ENCODE measurements at regions not wholly inside any gene's neighbourhood (a gene's known extent, or its start where the extent isn't known, plus 50 kb on each side); places are given as distances from the start of the nearest gene placed in this dataset.
"Not testable (repeated sequence)": the region's sequence is repeated elsewhere in the genome, so short reads cannot be mapped to it uniquely, and the experiment has no call there.

- intact Hi-C loops (cut with micrococcal nuclease): no loop called here
Measured at GRCh38 chr4:141455651-141456050, 180.7 kb upstream of the IL15 start.

DNA sequence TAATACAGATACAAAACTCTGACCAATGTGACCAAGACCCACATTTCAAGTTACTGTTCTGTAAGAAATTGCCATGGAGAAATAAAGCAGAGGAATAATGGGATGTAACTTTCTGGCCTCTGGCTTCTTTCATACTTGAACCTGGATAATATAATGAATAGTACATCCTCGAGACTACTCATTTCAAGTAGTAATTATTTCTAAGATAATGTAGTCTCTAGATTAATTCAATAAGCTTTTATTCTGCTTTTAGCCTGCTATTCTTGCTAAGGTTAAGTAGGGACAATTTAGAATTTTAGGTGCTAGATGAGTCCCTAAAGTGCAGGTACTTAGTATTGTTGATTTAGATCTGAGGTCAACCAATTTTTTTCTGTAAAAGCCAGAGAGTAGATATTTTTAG lies 178.7 kb upstream of the IL15 start:
- intact Hi-C loops (cut with micrococcal nuclease): no loop called here

DNA sequence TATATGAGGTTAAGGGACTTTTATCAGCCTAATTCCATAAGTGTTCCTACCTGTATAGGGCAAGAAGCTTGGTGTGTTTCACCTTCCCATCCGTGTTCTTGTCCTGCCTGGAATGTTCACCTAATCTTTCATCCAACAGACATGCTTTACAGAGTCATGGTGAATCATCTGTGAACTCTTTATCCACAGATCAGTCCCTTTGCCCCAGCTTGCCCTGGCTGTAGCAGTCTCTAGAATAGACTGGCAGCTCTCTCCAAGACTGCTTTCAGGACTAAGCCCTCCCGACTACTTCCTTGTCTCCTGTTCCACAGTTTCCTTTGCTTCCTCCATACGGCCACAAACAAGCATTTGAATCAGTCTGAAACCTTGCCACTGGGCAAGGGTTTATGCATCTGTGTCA lies 177.9 kb upstream of the IL15 start:
- intact Hi-C loops (cut with micrococcal nuclease): no loop called here

- intact Hi-C loops (cut with micrococcal nuclease): no loop called here
Measured at GRCh38 chr4:141459020-141459419, 177.4 kb upstream of the IL15 start.

- intact Hi-C loops (cut with micrococcal nuclease): no loop called here
Measured at GRCh38 chr4:141462361-141462760, 174.0 kb upstream of the IL15 start.

- intact Hi-C loops (cut with micrococcal nuclease): no loop called here
Measured at GRCh38 chr4:141463678-141464077, 172.7 kb upstream of the IL15 start.

- intact Hi-C loops (cut with micrococcal nuclease): no loop called here
Measured at GRCh38 chr4:141464366-141464765, 172.0 kb upstream of the IL15 start.

GRCh38 chr4:141465171-141465570 lies 171.2 kb upstream of the IL15 start:
- intact Hi-C loops (cut with micrococcal nuclease): no loop called here

DNA sequence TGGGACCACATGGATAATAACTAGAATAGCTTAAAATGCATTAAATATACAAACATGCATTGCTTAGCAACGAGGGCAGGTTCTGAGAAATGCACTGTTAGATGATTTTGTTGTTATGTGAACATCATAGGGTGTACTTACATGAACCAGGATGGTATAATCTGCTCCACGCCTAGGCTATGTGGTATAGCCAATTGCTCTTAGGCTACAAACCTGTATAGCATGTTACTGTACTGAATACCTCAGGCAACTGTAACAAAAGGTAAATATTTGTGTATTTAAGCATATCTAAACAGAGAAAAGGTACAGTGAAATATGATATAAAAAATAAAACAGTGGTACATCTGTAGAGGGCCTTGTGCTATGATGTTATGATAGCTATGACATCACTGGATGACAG lies 169.2 kb upstream of the IL15 start:
- intact Hi-C loops (cut with micrococcal nuclease): no loop called here

DNA sequence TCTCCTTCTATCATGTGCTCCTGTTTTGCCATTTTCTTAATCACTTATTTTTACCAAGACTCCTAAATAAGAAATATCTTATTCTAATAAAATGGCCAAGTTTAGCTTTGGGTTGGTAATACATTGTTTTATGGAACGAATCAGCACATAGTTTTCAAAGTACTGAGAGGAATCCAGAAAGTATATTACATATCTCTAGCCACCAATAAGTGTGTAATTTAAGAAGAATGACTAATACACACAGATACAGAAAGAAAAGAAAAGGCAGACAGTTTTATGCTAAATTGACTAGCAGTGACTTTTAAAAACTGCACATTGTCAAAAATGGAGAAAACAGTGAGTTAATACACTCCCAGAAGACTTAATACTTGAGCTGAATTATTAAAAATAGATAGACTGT lies 167.0 kb upstream of the IL15 start:
- intact Hi-C loops (cut with micrococcal nuclease): no loop called here

GRCh38 chr4:141473026-141473540 lies 163.3 kb upstream of the IL15 start:
- intact Hi-C loops (cut with micrococcal nuclease): no loop called here

DNA sequence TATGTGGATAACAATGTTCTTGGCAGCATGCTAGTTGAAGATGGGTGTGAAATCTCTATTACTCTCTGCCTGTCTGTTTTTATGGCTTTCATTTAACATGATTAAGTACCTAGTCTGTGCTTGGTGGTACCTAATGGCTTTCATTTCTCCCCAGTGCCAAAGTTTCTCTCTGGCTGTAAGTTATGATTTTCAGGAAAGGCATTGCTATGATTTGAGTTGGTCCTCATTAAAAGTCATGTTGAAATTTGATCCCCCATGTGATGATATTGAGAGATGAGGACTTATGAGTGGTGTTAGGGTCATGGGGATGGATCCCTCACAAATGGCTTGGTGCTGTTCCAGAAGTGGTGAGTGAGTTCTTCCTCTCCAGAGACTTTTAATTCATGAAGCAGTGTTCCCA lies 162.4 kb upstream of the IL15 start:
- intact Hi-C loops (cut with micrococcal nuclease): no loop called here

DNA sequence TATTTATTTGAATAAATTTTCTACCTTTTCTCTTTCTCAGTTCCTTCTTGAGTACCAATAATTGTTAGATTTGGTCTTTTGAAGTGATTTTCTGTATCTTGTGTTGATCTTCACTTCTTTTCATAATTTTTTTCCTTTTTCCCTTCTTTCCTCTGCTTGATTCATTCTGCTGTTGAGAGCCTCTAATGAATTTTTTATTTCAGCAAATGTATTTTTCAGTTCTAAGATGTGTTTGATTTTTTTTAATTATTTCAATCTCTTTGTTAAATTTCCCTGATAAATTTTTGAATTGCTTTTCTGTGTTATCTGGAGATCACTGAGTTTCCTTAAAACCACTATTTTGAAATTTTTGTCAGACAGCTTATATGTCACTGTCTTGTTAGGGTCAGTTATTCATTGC lies 155.4 kb upstream of the IL15 start:
- intact Hi-C loops (cut with micrococcal nuclease): no loop called here

- intact Hi-C loops (cut with micrococcal nuclease): not testable (repeated sequence)
Measured at GRCh38 chr4:141484298-141484697, 152.1 kb upstream of the IL15 start.

GRCh38 chr4:141486375-141486997 lies 149.9 kb upstream of the IL15 start:
- intact Hi-C loops (cut with micrococcal nuclease): no loop called here

DNA sequence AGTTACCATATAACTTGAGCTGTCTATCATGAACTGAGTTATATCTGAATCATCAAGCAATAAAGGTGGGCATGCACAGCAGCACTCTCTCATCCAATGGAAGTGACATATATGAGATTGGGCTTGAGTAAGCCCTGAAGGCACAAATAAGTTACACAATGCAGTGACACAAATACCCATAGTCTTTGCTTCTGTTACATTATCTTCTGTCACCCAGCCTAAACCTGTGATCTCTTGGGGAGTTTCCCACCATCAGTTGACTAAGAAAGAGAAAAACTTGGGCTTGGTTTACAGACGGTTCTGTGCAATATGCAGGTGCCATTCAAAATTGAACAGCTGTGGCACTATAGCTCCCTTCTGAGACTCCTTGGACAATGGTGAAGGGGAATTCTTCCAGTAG lies 138.8 kb upstream of the IL15 start:
- intact Hi-C loops (cut with micrococcal nuclease): no loop called here

DNA sequence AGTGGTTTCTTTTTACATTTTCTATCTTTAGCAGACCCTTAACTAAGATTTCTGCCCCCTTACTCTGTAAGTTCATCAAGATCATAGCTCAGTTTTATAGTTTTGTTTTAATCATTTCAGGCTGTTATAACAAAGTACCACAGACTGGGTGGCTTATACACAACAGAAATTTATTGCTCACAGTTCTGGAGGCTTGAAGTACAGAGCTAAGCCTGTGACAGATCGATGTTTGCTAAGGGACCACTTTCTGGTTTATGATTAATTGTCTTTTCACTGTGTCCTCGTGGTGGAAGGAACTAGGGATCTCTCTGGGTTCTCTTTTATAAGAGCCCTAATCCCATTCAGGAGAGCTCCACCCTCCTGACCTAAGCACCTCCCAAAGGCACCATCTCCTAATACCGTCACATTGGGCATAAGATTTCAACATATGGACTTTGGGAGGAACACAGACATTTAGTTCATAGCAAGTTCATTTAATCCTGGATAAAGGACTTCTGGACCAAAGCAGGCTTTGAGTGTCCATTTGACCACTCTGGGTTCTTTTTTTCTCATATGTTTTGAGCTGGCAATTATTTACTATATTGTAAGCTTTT lies 137.0 kb upstream of the IL15 start:
- intact Hi-C loops (cut with micrococcal nuclease): no loop called here

GRCh38 chr4:141501395-141501794 lies 135.0 kb upstream of the IL15 start:
- intact Hi-C loops (cut with micrococcal nuclease): no loop called here

GRCh38 chr4:141501931-141502330 lies 134.5 kb upstream of the IL15 start:
- intact Hi-C loops (cut with micrococcal nuclease): no loop called here

- intact Hi-C loops (cut with micrococcal nuclease): no loop called here
Measured at GRCh38 chr4:141502755-141503154, 133.6 kb upstream of the IL15 start.

DNA sequence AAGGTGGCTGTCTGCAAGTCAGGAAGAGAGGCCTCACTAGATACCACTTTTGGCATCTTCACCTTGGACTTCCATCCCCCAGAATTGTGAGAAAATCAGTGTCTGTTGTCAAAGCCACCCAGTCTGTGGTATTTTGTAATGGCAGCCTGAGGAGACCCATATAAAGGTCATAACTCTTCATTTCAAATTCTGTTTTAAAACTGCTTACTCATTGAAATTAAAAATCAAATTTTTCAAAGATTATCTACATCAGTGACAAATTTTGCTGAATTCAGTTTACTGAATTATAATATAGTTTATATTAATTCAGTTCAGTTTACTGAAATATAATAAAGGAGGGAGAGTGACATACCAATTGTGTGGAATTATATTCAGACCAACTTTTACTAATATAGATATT lies 133.1 kb upstream of the IL15 start:
- intact Hi-C loops (cut with micrococcal nuclease): no loop called here

DNA sequence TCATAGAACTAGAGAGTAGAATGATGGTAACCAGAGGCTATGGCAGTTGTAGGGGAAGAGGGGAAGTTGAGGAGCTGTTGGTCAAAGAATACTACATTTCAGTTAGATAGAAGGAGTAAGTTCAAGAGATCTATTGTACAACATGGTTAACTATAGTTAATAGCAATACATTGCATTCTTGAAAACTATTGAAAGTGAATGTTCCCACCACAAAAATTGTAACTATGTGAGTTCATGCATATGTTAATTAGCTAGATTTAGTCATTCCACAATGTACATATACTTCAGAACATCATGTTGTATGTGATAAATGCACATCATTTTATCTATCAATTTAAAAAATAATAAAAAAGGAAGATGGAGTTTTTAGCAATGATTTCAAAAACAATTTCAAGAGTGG lies 125.3 kb upstream of the IL15 start:
- intact Hi-C loops (cut with micrococcal nuclease): no loop called here

DNA sequence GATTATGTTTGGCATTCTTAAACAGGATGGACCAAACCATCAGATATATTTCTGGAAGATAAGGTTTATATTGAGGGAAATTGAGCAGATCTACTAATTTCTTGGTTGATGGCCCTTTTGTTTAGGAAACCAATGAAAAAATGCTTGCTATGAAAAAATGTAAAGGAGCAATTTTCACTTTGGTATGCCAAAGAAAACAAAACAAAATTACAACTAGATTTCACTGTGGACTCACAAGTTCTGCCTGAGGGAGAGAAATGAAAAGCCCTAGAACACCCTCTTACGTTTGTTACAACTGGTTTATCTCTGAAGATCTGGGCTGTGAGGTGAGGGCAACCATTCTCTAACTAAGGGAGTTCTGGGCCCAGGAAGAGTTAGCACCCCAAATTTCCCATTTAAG lies 122.5 kb upstream of the IL15 start:
- intact Hi-C loops (cut with micrococcal nuclease): no loop called here
